ENCODE measurements at regions not wholly inside any gene's neighbourhood (a gene's known extent, or its start where the extent isn't known, plus 50 kb on each side); places are given as distances from the start of the nearest gene placed in this dataset.

DNA sequence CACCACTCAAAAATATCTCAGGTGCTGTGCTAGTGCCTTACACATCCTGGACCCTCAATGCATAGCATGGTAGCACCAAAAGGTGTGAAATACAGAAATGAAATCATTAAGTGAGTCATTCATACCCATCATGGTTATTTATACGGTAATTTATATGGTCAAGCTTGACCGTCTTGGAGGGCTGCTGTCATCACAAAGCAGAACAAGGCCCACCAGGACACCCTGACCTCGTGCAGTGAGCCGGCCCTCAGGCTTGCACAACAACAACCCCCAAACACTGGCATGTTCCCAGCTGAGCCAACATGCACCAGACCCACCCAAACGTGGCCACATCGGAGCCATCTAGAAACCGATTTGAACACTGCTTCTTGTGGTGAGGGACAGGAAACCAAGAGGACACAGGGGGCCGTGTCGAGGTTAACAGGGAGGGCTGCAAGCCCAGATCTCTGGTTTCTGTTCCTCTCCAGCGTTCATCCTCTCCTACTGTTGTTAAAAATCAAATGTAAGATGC, 378.5 kb upstream of the ID2 start:
- TF ChIP-seq, protein P1, sequence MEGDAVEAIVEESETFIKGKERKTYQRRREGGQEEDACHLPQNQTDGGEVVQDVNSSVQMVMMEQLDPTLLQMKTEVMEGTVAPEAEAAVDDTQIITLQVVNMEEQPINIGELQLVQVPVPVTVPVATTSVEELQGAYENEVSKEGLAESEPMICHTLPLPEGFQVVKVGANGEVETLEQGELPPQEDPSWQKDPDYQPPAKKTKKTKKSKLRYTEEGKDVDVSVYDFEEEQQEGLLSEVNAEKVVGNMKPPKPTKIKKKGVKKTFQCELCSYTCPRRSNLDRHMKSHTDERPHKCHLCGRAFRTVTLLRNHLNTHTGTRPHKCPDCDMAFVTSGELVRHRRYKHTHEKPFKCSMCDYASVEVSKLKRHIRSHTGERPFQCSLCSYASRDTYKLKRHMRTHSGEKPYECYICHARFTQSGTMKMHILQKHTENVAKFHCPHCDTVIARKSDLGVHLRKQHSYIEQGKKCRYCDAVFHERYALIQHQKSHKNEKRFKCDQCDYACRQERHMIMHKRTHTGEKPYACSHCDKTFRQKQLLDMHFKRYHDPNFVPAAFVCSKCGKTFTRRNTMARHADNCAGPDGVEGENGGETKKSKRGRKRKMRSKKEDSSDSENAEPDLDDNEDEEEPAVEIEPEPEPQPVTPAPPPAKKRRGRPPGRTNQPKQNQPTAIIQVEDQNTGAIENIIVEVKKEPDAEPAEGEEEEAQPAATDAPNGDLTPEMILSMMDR (IDR thresholded peaks at IDR 0.05) = no peak
- TF ChIP-seq POLR2A (IDR thresholded peaks at IDR 0.05) (no peak), POLR2AphosphoS5 (IDR thresholded peaks at IDR 0.05) (peak in 1 of 3 donors; percentile 23)
